NB4 (cell line): ENCODE measurements at regions not wholly inside any gene's neighbourhood (a gene's known extent, or its start where the extent isn't known, plus 50 kb on each side); places are given as distances from the start of the nearest gene placed in this dataset.

Experiments used
- POLR2A ChIP-seq: IDR thresholded peaks from 2 replicates; pipeline ENCODE4 v1.6.1; 2011; ENCODE audit warnings: mild to moderate bottlenecking; ENCODE audit not compliant: insufficient read length; ENCODE audit errors: extremely low read depth
- TF ChIP-seq, protein P1 (sequence below): IDR thresholded peaks from one replicate; pipeline ENCODE4 v1.5.1; 2012; ENCODE audit warnings: low read depth, low read length

DNA sequence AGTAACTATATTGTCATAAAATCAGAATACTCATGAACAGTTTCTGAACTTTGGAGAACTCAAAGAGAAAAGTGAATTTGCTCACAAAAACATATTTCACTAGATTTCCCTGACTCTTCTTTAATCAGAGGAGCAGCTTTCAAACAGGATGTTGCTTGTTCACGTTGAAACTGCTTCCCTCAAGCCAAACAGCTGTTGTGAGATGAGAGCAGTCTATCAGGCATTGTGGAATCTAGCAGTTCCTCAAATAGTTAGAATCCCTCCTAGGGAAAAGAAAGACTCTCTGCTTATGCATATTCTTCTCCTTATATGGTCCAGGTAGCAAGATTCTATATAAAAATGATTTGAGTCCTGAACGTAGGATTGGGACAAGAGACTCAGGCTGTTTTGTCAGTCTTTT is 1012.1 kb downstream of the FAM133A start:
- TF ChIP-seq POLR2A = no peak
- TF ChIP-seq, protein P1, sequence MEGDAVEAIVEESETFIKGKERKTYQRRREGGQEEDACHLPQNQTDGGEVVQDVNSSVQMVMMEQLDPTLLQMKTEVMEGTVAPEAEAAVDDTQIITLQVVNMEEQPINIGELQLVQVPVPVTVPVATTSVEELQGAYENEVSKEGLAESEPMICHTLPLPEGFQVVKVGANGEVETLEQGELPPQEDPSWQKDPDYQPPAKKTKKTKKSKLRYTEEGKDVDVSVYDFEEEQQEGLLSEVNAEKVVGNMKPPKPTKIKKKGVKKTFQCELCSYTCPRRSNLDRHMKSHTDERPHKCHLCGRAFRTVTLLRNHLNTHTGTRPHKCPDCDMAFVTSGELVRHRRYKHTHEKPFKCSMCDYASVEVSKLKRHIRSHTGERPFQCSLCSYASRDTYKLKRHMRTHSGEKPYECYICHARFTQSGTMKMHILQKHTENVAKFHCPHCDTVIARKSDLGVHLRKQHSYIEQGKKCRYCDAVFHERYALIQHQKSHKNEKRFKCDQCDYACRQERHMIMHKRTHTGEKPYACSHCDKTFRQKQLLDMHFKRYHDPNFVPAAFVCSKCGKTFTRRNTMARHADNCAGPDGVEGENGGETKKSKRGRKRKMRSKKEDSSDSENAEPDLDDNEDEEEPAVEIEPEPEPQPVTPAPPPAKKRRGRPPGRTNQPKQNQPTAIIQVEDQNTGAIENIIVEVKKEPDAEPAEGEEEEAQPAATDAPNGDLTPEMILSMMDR = no peak
